OCI-LY3 (cell line): ENCODE measurements at regions not wholly inside any gene's neighbourhood (a gene's known extent, or its start where the extent isn't known, plus 50 kb on each side); places are given as distances from the start of the nearest gene placed in this dataset.
"Not testable (repeated sequence)": the region's sequence is repeated elsewhere in the genome, so short reads cannot be mapped to it uniquely, and the experiment has no call there.

ENCODE experiments used
- H2AFZ ChIP-seq: fragments of 200-600, 300-600 bp; shearing (Covaris generic); 2 replicates; pipeline ENCODE4 v1.6.0; 2014; ENCODE audit warnings: antibody characterized with exemption, low read depth, low read length
- H3K27ac ChIP-seq: fragments of 200-600, 300-600 bp; sonication (generic); 2 replicates; pipeline ENCODE4 v1.5.1; 2014; ENCODE audit warnings: mild to moderate bottlenecking, low read length, moderate library complexity, mixed read lengths
- H3K27me3 ChIP-seq: fragments of 200-600, 300-600 bp; sonication (generic); 2 replicates; pipeline ENCODE4 v1.6.1; 2014; ENCODE audit warnings: low read depth, low read length, mixed read lengths
- H3K36me3 ChIP-seq: fragments of 200-600, 300-600 bp; sonication (generic); replicated peaks from 2 replicates; pipeline ENCODE3; 2014; ENCODE audit warnings: low read depth, low read length, mixed read lengths
- H3K4me1 ChIP-seq: fragments of 300-600, 200-600 bp; sonication (generic); 2 replicates; pipeline ENCODE4 v1.6.1; 2014; ENCODE audit warnings: low read length, mixed read lengths
- H3K4me2 ChIP-seq: fragments of 200-600, 300-600 bp; sonication (generic); 2 replicates; pipeline ENCODE4 v1.6.1; 2014; ENCODE audit warnings: low read length, mixed read lengths
- H3K4me3 ChIP-seq: fragments of 300-600, 200-600 bp; sonication (generic); 2 replicates; pipeline ENCODE4 v1.5.1; 2014; ENCODE audit warnings: antibody characterized with exemption, mild to moderate bottlenecking, low read length, moderate library complexity
- H3K79me2 ChIP-seq: fragments of 300-600, 200-600 bp; shearing (Covaris generic); 2 replicates; pipeline ENCODE4 v1.6.1; 2014; ENCODE audit warnings: mild to moderate bottlenecking, low read length, mixed read lengths
- H3K9ac ChIP-seq: fragments of 300-600, 200-600 bp; shearing (Covaris generic); 2 replicates; pipeline ENCODE4 v1.6.0; 2014; ENCODE audit warnings: mild to moderate bottlenecking, low read length, moderate library complexity
- H3K9me3 ChIP-seq: fragments of 200-600, 300-600 bp; shearing (Covaris generic); 2 replicates; pipeline ENCODE4 v1.6.1; 2014; ENCODE audit warnings: low read length, mixed read lengths; ENCODE audit not compliant: insufficient read depth
- H4K20me1 ChIP-seq: fragments of 200-600, 300-600 bp; sonication (generic); 2 replicates; pipeline ENCODE4 v1.6.1; 2016; ENCODE audit warnings: low read length, mixed read lengths; ENCODE audit not compliant: insufficient read depth
- EZH2phosphoT487 ChIP-seq: fragments of 200-600 bp; shearing (Covaris generic); IDR thresholded peaks from 2 replicates; pipeline ENCODE4 v1.6.1; 2018; ENCODE audit warnings: antibody characterized with exemption, mixed run types, low read depth
- TF ChIP-seq, protein P1 (sequence below): fragments of 200-600, 300-600 bp; sonication (generic); IDR thresholded peaks from 2 replicates; pipeline ENCODE4 v1.5.1; 2014; ENCODE audit warnings: antibody characterized with exemption, low read length, low read depth

DNA sequence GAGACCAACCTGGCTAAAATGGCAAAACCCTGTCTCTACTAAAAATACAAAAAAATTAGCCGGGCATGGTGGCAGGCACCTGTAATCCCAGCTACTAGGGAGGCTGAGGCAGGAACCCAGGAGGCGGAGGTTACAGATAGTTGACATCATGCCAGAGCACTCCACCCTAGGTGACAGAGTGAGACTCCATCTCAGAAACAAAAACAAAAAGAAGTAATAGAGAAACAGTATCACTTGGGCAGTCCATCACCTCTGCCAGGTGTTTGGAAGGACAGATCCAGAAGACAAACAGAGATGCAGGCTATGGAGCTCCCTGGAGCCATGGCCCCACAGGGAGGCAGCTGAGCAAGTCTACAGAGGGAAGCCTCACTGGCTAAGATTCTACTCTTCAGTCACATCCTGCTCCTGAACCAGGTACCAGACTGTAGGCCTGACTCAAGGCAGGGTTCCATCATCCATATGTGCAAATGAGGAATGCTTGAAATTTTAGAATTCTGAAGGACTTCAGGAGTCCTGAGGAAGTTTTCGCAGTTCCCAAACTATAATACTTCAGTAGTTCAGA, 81.4 kb upstream of the CPEB2 start:
- Histone ChIP-seq H3K36me3 (no peaks in the 10 kb centered on the region), H3K79me2 (no peaks in the 10 kb centered on the region), H2AFZ (no peak overlapping the region), H3K27me3 (no peaks in the 10 kb centered on the region), H3K4me1 (no peaks in the 10 kb centered on the region), H3K4me2 (no peak overlapping the region), H3K27ac (no peak overlapping the region), H3K9ac (no peak overlapping the region), H4K20me1 (no peaks in the 10 kb centered on the region), H3K9me3 (no peaks in the 10 kb centered on the region), H3K4me3 (no peak overlapping the region)
- TF ChIP-seq, protein P1, sequence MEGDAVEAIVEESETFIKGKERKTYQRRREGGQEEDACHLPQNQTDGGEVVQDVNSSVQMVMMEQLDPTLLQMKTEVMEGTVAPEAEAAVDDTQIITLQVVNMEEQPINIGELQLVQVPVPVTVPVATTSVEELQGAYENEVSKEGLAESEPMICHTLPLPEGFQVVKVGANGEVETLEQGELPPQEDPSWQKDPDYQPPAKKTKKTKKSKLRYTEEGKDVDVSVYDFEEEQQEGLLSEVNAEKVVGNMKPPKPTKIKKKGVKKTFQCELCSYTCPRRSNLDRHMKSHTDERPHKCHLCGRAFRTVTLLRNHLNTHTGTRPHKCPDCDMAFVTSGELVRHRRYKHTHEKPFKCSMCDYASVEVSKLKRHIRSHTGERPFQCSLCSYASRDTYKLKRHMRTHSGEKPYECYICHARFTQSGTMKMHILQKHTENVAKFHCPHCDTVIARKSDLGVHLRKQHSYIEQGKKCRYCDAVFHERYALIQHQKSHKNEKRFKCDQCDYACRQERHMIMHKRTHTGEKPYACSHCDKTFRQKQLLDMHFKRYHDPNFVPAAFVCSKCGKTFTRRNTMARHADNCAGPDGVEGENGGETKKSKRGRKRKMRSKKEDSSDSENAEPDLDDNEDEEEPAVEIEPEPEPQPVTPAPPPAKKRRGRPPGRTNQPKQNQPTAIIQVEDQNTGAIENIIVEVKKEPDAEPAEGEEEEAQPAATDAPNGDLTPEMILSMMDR: no peak
- TF ChIP-seq EZH2phosphoT487: no peak

DNA sequence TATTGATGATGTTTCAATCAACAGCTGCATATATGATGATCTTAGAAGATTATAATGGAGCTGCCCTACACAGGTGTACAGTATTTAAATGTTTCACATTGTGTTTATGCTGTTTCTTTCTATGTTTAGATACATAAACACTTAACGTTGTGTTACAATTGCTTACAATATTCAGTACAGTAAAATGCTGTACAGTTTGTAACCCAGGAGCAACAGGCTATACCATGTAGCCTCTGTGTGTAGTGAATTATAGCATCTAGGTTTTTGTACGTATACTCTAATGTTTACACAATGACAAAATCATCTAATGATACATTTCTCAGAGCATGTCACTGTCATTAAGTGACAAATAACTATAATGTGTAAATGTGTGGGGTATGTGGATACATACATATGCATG, 80.5 kb upstream of the CPEB2 start:
- H4K20me1 ChIP-seq, H3K4me3 ChIP-seq, H3K4me2 ChIP-seq, H2AFZ ChIP-seq, H3K9me3 ChIP-seq, H3K4me1 ChIP-seq, H3K27ac ChIP-seq, H3K36me3 ChIP-seq, H3K79me2 ChIP-seq, H3K27me3 ChIP-seq, H3K9ac ChIP-seq: not testable (repeated sequence)

DNA sequence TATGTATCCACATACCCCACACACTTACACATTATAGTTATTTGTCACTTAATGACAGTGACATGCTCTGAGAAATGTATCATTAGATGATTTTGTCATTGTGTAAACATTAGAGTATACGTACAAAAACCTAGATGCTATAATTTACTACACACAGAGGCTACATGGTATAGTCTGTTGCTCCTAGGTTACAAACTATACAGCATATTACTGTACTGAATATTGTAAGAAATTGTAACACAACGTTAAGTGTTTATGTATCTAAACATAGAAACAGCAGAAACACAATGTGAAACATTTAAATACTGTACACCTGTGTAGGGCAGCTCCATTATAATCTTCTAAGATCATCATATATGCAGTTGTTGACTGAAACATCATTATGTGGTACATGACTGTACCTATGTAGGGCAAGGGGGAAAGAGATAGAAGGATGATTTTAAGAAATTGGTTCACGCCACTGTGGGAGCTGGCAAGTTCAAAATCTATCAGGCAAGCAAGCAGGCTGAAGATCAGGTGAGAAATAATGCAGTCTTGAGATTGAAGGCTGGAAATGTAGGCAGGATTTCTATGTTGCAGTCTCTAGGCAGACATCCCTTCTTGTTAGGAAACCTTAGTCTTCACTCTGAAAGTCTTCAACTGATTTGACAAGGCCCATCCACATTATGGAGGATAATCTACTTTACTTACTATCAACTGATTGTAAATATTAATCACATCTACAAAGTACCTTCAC, 78.0 kb upstream of the CPEB2 start:
- no peak overlapping the region for H3K4me2 ChIP-seq

DNA sequence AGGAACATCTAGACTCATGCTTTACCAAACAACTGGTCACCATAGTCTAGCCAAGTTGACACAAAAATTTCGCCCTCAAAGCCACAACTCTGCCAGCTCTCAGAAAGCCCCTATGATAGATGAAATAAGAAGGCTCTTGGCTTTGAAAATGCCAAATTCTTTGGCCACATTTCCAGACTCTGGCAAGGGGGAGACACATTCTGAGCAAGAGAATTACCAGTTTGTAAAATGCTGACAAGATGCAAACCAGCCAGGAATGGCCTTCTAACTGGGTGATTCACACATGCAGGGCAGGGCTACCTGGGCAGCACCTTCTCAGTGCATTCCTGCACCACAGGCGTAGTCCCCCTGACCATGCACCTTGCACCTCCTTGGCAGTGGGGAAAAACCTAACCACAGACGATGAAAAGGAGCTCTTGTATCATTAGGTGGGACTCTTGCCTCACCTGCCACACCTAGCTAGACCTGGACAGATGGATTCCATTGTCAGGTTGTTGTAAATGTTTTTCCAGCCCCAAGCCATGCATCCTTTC, 77.4 kb upstream of the CPEB2 start:
- Histone ChIP-seq H3K4me3 (no peak overlapping the region), H3K4me1 (no peaks in the 10 kb centered on the region), H4K20me1 (no peaks in the 10 kb centered on the region), H3K9me3 (no peaks in the 10 kb centered on the region), H3K27ac (no peak overlapping the region), H3K4me2 (no peak overlapping the region), H2AFZ (no peak overlapping the region), H3K27me3 (no peaks in the 10 kb centered on the region), H3K36me3 (no peaks in the 10 kb centered on the region), H3K9ac (no peak overlapping the region), H3K79me2 (no peaks in the 10 kb centered on the region)
- TF ChIP-seq, protein P1: no peak
- TF ChIP-seq EZH2phosphoT487: no peak

More for the DNA sequence above, 78.0 kb upstream of the CPEB2 start:
- no peak overlapping the region for H3K27ac ChIP-seq
- no peaks in the 10 kb centered on the region for H3K4me1 ChIP-seq
- no peaks in the 10 kb centered on the region for H4K20me1 ChIP-seq
- H3K79me2 ChIP-seq: no peaks in the 10 kb centered on the region
- no peak overlapping the region for H3K9ac ChIP-seq
- no peak overlapping the region for H3K4me3 ChIP-seq
- no peak overlapping the region for H2AFZ ChIP-seq
- H3K27me3 ChIP-seq: no peaks in the 10 kb centered on the region
- no peaks in the 10 kb centered on the region for H3K36me3 ChIP-seq
- H3K9me3 ChIP-seq: no peaks in the 10 kb centered on the region
- TF ChIP-seq, protein P1: no peak
- no peak for TF ChIP-seq EZH2phosphoT487
